GM12878 (cell line): ENCODE measurements at regions not wholly inside any gene's neighbourhood (a gene's known extent, or its start where the extent isn't known, plus 50 kb on each side); places are given as distances from the start of the nearest gene placed in this dataset.

Experiments
- CREM ChIP-seq: IDR thresholded peaks from 2 replicates; pipeline ENCODE4 v1.6.1; 2014; ENCODE audit warnings: antibody characterized with exemption, low read depth
- EGR1 ChIP-seq, 2 experiments: IDR thresholded peaks; 1 replicate in 1 of 2; 2 replicates in 1 of 2; pipeline ENCODE4 v1.6.1; 2011 to 2012; ENCODE audit warnings: low read depth in 2 of 2, low read length in 2 of 2, borderline replicate concordance in 1 of 2, mild to moderate bottlenecking in 1 of 2, moderate library complexity in 1 of 2
- FOXM1 ChIP-seq: IDR thresholded peaks from 2 replicates; pipeline ENCODE4 v1.6.1; 2012; ENCODE audit warnings: low read depth, mild to moderate bottlenecking, inconsistent platforms, low read length, moderate library complexity
- LARP7 ChIP-seq: fragments of 450-650 bp; IDR thresholded peaks from 2 replicates; pipeline ENCODE4 v1.6.1; 2017; ENCODE audit warnings: mild to moderate bottlenecking
- MEF2A ChIP-seq: IDR thresholded peaks from 2 replicates; pipeline ENCODE4 v1.6.1; 2011; ENCODE audit warnings: low read depth, mild to moderate bottlenecking, low read length, moderate library complexity; ENCODE audit not compliant: insufficient read depth
- PAX8 ChIP-seq: fragments of 450-650 bp; IDR thresholded peaks from 2 replicates; pipeline ENCODE4 v1.6.1; 2017; ENCODE audit warnings: mild to moderate bottlenecking, moderate library complexity
- SIN3A ChIP-seq: IDR thresholded peaks from 2 replicates; pipeline ENCODE4 v1.6.1; 2012; ENCODE audit warnings: low read depth, low read length, improper control_type of control experiment
- SUZ12 ChIP-seq: fragments of 200-600 bp; sonication (generic); IDR thresholded peaks from one replicate; pipeline ENCODE4 v1.6.1; 2018; ENCODE audit warnings: antibody characterized with exemption, mild to moderate bottlenecking; ENCODE audit not compliant: unreplicated experiment
- TARDBP ChIP-seq: IDR thresholded peaks from 2 replicates; pipeline ENCODE4 v1.6.1; 2016; ENCODE audit warnings: borderline replicate concordance
- TCF7 ChIP-seq: IDR thresholded peaks from 2 replicates; pipeline ENCODE4 v1.6.1; 2014; ENCODE audit warnings: antibody characterized with exemption, borderline replicate concordance
- ZNF217 ChIP-seq: fragments of 450-650 bp; IDR thresholded peaks from 2 replicates; pipeline ENCODE4 v1.6.1; 2017; ENCODE audit warnings: antibody characterized with exemption, mild to moderate bottlenecking
- TF ChIP-seq, protein P1 (sequence below), 3 experiments: IDR thresholded peaks in 2 of 3; conservative IDR thresholded peaks in 1 of 3; 2 replicates each; pipeline ENCODE4 v1.5.1; 2011; ENCODE audit warnings: low read depth in 3 of 3, low read length in 3 of 3, mild to moderate bottlenecking in 3 of 3, control low read depth in 2 of 3, moderate library complexity in 2 of 3, inconsistent platforms in 1 of 3, mixed read lengths in 1 of 3; ENCODE audit not compliant: control insufficient read depth in 2 of 3, insufficient read depth in 1 of 3; ENCODE audit errors: extremely low read depth in 1 of 3
- TF ChIP-seq, protein P2 (sequence below): IDR thresholded peaks from 2 replicates; pipeline ENCODE4 v1.6.1; 2012; ENCODE audit warnings: mild to moderate bottlenecking, low read depth, low read length

DNA sequence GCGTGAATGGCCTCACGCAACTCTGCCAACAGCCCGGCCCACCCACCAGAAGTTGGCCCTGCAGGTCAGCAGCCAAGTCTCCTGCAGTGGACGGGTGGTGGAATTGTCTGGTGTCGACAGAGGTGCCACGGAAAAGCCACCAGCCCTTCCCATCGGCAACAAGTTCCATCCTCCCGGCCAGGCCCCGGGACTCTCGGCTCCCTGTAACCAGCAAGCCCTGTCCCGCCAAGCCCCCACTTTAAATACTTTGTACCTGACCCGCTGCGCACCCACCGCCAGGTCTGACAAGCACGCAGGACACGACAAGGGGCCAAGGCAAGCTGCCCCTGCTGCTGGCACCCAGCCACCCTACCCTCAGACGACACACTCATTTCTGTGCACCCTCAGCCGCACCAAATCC lies 100.8 kb downstream of the RBFOX3 start:
- TF ChIP-seq CREM = no peak
- no peak for TF ChIP-seq ZNF217
- no peak for TF ChIP-seq LARP7
- no peak for TF ChIP-seq MEF2A
- TF ChIP-seq SIN3A = no peak
- TF ChIP-seq PAX8 = no peak
- TF ChIP-seq FOXM1 = no peak
- no peak for TF ChIP-seq SUZ12
- TF ChIP-seq EGR1 (IDR thresholded peaks at IDR 0.05; ENCODE audit: borderline replicate concordance in 1 of 2, low read depth in 2 of 2, low read length in 2 of 2) = no peak
- no peak for TF ChIP-seq TCF7
- no peak for TF ChIP-seq TARDBP
- TF ChIP-seq, protein P1, sequence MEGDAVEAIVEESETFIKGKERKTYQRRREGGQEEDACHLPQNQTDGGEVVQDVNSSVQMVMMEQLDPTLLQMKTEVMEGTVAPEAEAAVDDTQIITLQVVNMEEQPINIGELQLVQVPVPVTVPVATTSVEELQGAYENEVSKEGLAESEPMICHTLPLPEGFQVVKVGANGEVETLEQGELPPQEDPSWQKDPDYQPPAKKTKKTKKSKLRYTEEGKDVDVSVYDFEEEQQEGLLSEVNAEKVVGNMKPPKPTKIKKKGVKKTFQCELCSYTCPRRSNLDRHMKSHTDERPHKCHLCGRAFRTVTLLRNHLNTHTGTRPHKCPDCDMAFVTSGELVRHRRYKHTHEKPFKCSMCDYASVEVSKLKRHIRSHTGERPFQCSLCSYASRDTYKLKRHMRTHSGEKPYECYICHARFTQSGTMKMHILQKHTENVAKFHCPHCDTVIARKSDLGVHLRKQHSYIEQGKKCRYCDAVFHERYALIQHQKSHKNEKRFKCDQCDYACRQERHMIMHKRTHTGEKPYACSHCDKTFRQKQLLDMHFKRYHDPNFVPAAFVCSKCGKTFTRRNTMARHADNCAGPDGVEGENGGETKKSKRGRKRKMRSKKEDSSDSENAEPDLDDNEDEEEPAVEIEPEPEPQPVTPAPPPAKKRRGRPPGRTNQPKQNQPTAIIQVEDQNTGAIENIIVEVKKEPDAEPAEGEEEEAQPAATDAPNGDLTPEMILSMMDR (IDR thresholded peaks at IDR 0.05 in 2 of 3, conservative IDR thresholded peaks at IDR 0.05 in 1 of 3; ENCODE audit: control insufficient read depth in 2 of 3, extremely low read depth in 1 of 3, insufficient read depth in 1 of 3, low read depth in 3 of 3, low read length in 3 of 3) = no peak
- TF ChIP-seq, protein P2, sequence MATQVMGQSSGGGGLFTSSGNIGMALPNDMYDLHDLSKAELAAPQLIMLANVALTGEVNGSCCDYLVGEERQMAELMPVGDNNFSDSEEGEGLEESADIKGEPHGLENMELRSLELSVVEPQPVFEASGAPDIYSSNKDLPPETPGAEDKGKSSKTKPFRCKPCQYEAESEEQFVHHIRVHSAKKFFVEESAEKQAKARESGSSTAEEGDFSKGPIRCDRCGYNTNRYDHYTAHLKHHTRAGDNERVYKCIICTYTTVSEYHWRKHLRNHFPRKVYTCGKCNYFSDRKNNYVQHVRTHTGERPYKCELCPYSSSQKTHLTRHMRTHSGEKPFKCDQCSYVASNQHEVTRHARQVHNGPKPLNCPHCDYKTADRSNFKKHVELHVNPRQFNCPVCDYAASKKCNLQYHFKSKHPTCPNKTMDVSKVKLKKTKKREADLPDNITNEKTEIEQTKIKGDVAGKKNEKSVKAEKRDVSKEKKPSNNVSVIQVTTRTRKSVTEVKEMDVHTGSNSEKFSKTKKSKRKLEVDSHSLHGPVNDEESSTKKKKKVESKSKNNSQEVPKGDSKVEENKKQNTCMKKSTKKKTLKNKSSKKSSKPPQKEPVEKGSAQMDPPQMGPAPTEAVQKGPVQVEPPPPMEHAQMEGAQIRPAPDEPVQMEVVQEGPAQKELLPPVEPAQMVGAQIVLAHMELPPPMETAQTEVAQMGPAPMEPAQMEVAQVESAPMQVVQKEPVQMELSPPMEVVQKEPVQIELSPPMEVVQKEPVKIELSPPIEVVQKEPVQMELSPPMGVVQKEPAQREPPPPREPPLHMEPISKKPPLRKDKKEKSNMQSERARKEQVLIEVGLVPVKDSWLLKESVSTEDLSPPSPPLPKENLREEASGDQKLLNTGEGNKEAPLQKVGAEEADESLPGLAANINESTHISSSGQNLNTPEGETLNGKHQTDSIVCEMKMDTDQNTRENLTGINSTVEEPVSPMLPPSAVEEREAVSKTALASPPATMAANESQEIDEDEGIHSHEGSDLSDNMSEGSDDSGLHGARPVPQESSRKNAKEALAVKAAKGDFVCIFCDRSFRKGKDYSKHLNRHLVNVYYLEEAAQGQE = no peak
